GM23338 (cell line): ENCODE measurements at regions not wholly inside any gene's neighbourhood (a gene's known extent, or its start where the extent isn't known, plus 50 kb on each side); places are given as distances from the start of the nearest gene placed in this dataset.

ENCODE experiments used
- EZH2phosphoT487 ChIP-seq: fragments of 200-600 bp; sonication (generic); IDR thresholded peaks from one replicate; pipeline ENCODE4 v1.8.1; 2018; ENCODE audit warnings: antibody characterized with exemption; ENCODE audit not compliant: unreplicated experiment
- TF ChIP-seq, protein P1 (sequence below), 2 experiments: fragments of 200-600 bp in 1 of 2; sonication (generic) in 1 of 2; conservative IDR thresholded peaks; 2 replicates each; pipeline versions ENCODE4 v1.5.1 to v1.6.1; 2016 to 2017; ENCODE audit warnings: antibody characterized with exemption in 2 of 2, low read depth in 2 of 2, mild to moderate bottlenecking in 2 of 2, moderate library complexity in 1 of 2

DNA sequence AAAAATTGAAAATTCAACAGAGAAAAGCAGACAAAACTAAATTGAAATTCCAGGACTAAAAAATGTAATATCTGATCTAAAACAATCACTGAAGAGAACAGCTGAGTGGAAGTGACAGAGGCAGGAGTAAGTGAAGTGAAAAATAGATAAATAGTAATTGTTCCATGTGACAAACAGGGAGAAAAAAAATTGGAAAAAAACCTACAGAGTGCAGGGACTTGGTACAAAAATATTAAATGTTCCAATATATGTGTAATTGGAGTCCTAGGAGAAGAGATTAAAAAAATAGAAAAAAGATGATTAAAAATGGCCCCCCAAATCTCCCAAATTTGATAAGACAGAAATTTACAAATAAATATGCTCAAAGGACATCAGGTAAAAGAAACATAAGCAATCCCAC is 63.4 kb upstream of the NAMPT start:
- TF ChIP-seq EZH2phosphoT487: no peak
- TF ChIP-seq, protein P1, sequence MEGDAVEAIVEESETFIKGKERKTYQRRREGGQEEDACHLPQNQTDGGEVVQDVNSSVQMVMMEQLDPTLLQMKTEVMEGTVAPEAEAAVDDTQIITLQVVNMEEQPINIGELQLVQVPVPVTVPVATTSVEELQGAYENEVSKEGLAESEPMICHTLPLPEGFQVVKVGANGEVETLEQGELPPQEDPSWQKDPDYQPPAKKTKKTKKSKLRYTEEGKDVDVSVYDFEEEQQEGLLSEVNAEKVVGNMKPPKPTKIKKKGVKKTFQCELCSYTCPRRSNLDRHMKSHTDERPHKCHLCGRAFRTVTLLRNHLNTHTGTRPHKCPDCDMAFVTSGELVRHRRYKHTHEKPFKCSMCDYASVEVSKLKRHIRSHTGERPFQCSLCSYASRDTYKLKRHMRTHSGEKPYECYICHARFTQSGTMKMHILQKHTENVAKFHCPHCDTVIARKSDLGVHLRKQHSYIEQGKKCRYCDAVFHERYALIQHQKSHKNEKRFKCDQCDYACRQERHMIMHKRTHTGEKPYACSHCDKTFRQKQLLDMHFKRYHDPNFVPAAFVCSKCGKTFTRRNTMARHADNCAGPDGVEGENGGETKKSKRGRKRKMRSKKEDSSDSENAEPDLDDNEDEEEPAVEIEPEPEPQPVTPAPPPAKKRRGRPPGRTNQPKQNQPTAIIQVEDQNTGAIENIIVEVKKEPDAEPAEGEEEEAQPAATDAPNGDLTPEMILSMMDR (conservative IDR thresholded peaks at IDR 0.05; ENCODE audit: low read depth in 2 of 2): no peak
